Tibial artery (tissue), 4 donors: ENCODE measurements at regions not wholly inside any gene's neighbourhood (a gene's known extent, or its start where the extent isn't known, plus 50 kb on each side); places are given as distances from the start of the nearest gene placed in this dataset.

ENCODE experiments used
- DNase-seq, 2 donors: peaks; one replicate each; pipeline ENCODE4 v3.0.0-alpha.2; 2019
- H3K27ac ChIP-seq, 2 donors: fragments of 200-600 bp; sonication (generic) in 1 of 2; 1 replicate in 1 of 2; 2 replicates in 1 of 2; pipeline ENCODE4 v1.5.1; 2018 to 2019; ENCODE audit warnings: mild to moderate bottlenecking in 1 of 2
- H3K27me3 ChIP-seq, 2 donors: fragments of 200-600 bp; sonication (generic) in 1 of 2; one replicate each; pipeline versions ENCODE4 v1.5.1 to v1.6.0; 2016 to 2019
- H3K36me3 ChIP-seq, 3 donors: fragments of 200-600 bp; sonication (generic) in 2 of 3; one replicate each; pipeline ENCODE4 v1.5.1; 2016 to 2019; ENCODE audit warnings: mild to moderate bottlenecking in 2 of 3
- H3K4me1 ChIP-seq, 4 donors: fragments of 200-600 bp; sonication (generic) in 2 of 4; 1 replicate in 3 of 4; 2 replicates in 1 of 4; pipeline ENCODE4 v1.5.1; 2016 to 2019
- H3K4me3 ChIP-seq, 2 donors: fragments of 200-600 bp; sonication (generic) in 1 of 2; 1 replicate in 1 of 2; 2 replicates in 1 of 2; pipeline ENCODE4 v1.5.1; 2018 to 2019; ENCODE audit warnings: mild to moderate bottlenecking in 2 of 2
- H3K9me3 ChIP-seq, 3 donors: fragments of 200-600 bp; sonication (generic) in 1 of 3; one replicate each; pipeline ENCODE4 v1.5.1; 2016 to 2019
- CTCF ChIP-seq, 2 experiments: fragments of 200-600 bp in 1 of 2; fragments of 450-650 bp in 1 of 2; IDR thresholded peaks; one replicate each; pipeline ENCODE4 v1.5.1; 2017 to 2019; ENCODE audit warnings: antibody characterized with exemption in 2 of 2, mild to moderate bottlenecking in 1 of 2, moderate library complexity in 1 of 2
- intact Hi-C: fragments of 100-400 bp; cut with DNase I; formaldehyde crosslinking; loops from one replicate; pipeline ENCODE4 v1.15.0; 2023; ENCODE audit warnings: low total_unique reads

- DNase-seq: no peak
- intact Hi-C loops: no loop called here
- no peak for TF ChIP-seq CTCF (IDR thresholded peaks at IDR 0.05)
- Histone ChIP-seq H3K27ac (no peak overlapping the region), H3K4me3 (no peak overlapping the region), H3K9me3 (no peaks in the 10 kb centered on the region), H3K27me3 (peaks cover 6 to 45% of the 10 kb centered on the region in 2 donors), H3K4me1 (peaks cover 0 to 15% (median 9%) of the 10 kb centered on the region in 4 donors), H3K36me3 (no peaks in the 10 kb centered on the region)
Observed at GRCh38 chr11:43545610-43546009, 134.9 kb upstream of the HSD17B12 start.

- no peak for DNase-seq
- Histone ChIP-seq H3K4me1 (peaks cover 0 to 15% (median 9%) of the 10 kb centered on the region in 4 donors), H3K27ac (no peak overlapping the region), H3K36me3 (no peaks in the 10 kb centered on the region), H3K9me3 (no peaks in the 10 kb centered on the region), H3K4me3 (no peak overlapping the region), H3K27me3 (peaks cover 6 to 56% of the 10 kb centered on the region in 2 donors)
- TF ChIP-seq CTCF (IDR thresholded peaks at IDR 0.05): no peak
- intact Hi-C loops: no loop called here
Observed at GRCh38 chr11:43546561-43547429, 133.7 kb upstream of the HSD17B12 start.

- H3K27me3 ChIP-seq: peaks cover 6 to 60% of the 10 kb centered on the region in 2 donors
- H3K4me3 ChIP-seq: peak overlapping the region in 1 of 2 donors; percentile 28
- H3K4me1 ChIP-seq: peaks cover 0 to 15% (median 9%) of the 10 kb centered on the region in 4 donors
- intact Hi-C loops: no loop called here
- H3K9me3 ChIP-seq: no peaks in the 10 kb centered on the region
- DNase-seq: no peak
- no peak overlapping the region for H3K27ac ChIP-seq
- no peak for TF ChIP-seq CTCF (IDR thresholded peaks at IDR 0.05)
- H3K36me3 ChIP-seq: no peaks in the 10 kb centered on the region
Observed at GRCh38 chr11:43547430-43547831, 133.1 kb upstream of the HSD17B12 start.

- no peak for DNase-seq
- H3K9me3 ChIP-seq: no peaks in the 10 kb centered on the region
- no peak overlapping the region for H3K27ac ChIP-seq
- no peaks in the 10 kb centered on the region for H3K36me3 ChIP-seq
- peaks cover 0 to 15% (median 9%) of the 10 kb centered on the region in 4 donors for H3K4me1 ChIP-seq
- peak overlapping the region in 1 of 2 donors; percentile 28 for H3K4me3 ChIP-seq
- intact Hi-C loops: no loop called here
- no peak for TF ChIP-seq CTCF (IDR thresholded peaks at IDR 0.05)
- H3K27me3 ChIP-seq: peaks cover 6 to 65% of the 10 kb centered on the region in 2 donors
Observed at GRCh38 chr11:43547889-43548381, 132.6 kb upstream of the HSD17B12 start.

- Histone ChIP-seq H3K36me3 (no peaks in the 10 kb centered on the region), H3K9me3 (no peaks in the 10 kb centered on the region), H3K4me3 (no peak overlapping the region), H3K27me3 (peaks cover 6 to 73% of the 10 kb centered on the region in 2 donors), H3K4me1 (peaks cover 0 to 15% (median 9%) of the 10 kb centered on the region in 4 donors), H3K27ac (no peak overlapping the region)
- intact Hi-C loops: no loop called here
- DNase-seq: no peak
- TF ChIP-seq CTCF (IDR thresholded peaks at IDR 0.05): no peak
Observed at GRCh38 chr11:43548916-43549315, 131.6 kb upstream of the HSD17B12 start.
